Endothelial cell of umbilical vein (primary cell): ENCODE measurements at regions not wholly inside any gene's neighbourhood (a gene's known extent, or its start where the extent isn't known, plus 50 kb on each side); places are given as distances from the start of the nearest gene placed in this dataset.

ENCODE experiments used
- BruUV-seq: library from RNA; stranded (reverse); fragments of 400-500 nt; replicated peaks from 2 replicates; lab custom pipeline; 2021; lab: Mats Ljungman, UMichigan
- CTCF ChIA-PET: fragments of 300-600, 350-600 bp; sonication (Branson Sonifier 250); formaldehyde crosslinking; loops from one replicate; lab custom pipeline; 2021; ENCODE audit warnings: antibody characterized with exemption, inconsistent platforms; lab: Charles Lee
- POLR2A ChIA-PET: fragments of 300-600, 350-600 bp; sonication (Branson Sonifier 250); formaldehyde crosslinking; loops from one replicate; lab custom pipeline; 2021; ENCODE audit warnings: antibody characterized with exemption, inconsistent platforms; lab: Charles Lee
- DNase-seq: peaks from one replicate; pipeline ENCODE4 v3.0.0-alpha.2; 2011; ENCODE audit warnings: low read depth, low spot score
- FAIRE-seq: peaks from 2 replicates; lab custom pipeline; 2011; peaks lifted over from hg19 to GRCh38; lab: Jason Lieb, UNC
- H2AFZ ChIP-seq: 2 replicates; pipeline ENCODE4 v1.6.0; 2012; ENCODE audit warnings: low read depth, low read length, control low read depth, inconsistent platforms
- H3K27ac ChIP-seq: 2 replicates; pipeline ENCODE4 v1.5.1; 2011; ENCODE audit warnings: low read depth, mild to moderate bottlenecking, control low read depth, low read length, moderate library complexity; ENCODE audit not compliant: insufficient read depth
- H3K27me3 ChIP-seq, 2 experiments: 2 replicates each; pipeline versions ENCODE4 v1.6.0 to v1.6.1; 2011; ENCODE audit warnings: low read length in 2 of 2, mixed read lengths in 1 of 2; ENCODE audit not compliant: control insufficient read depth in 2 of 2, insufficient read depth in 2 of 2
- H3K36me3 ChIP-seq, 2 experiments: 2 replicates in 1 of 2; 3 replicates in 1 of 2; pipeline ENCODE4 v1.5.1; 2011; ENCODE audit warnings: low read length in 2 of 2, mild to moderate bottlenecking in 1 of 2, moderate library complexity in 1 of 2; ENCODE audit not compliant: control insufficient read depth in 2 of 2, insufficient read depth in 2 of 2; ENCODE audit errors: extremely low read depth in 1 of 2
- H3K4me1 ChIP-seq: 3 replicates; pipeline ENCODE4 v1.5.1; 2011; ENCODE audit warnings: mild to moderate bottlenecking, low read length; ENCODE audit not compliant: control insufficient read depth, insufficient read depth; ENCODE audit errors: extremely low read depth
- H3K4me2 ChIP-seq: 2 replicates; pipeline ENCODE4 v1.6.1; 2011; ENCODE audit warnings: low read length, control low read depth, mixed read lengths; ENCODE audit not compliant: insufficient read depth
- H3K4me3 ChIP-seq, 3 experiments: fragments of 200-600 bp in 1 of 3; sonication (generic), shearing (Covaris generic) in 1 of 3; replicated peaks in 1 of 3; 2 replicates each; pipeline ENCODE4 v1.5.1; 2011 to 2016; ENCODE audit warnings: control low read depth in 3 of 3, low read length in 3 of 3, mild to moderate bottlenecking in 2 of 3, inconsistent platforms in 1 of 3, low read depth in 1 of 3, moderate library complexity in 1 of 3; ENCODE audit not compliant: insufficient read depth in 1 of 3
- H3K79me2 ChIP-seq: 2 replicates; pipeline ENCODE4 v1.6.0; 2012; ENCODE audit warnings: low read length, inconsistent platforms; ENCODE audit not compliant: control insufficient read depth, insufficient read depth
- H3K9ac ChIP-seq: replicated peaks from 2 replicates; pipeline ENCODE3; 2011; ENCODE audit warnings: low read length, control low read depth; ENCODE audit not compliant: insufficient read depth; ENCODE audit errors: extremely low read depth
- H3K9me1 ChIP-seq: replicated peaks from 3 replicates; pipeline ENCODE4 v1.6.0; 2011; ENCODE audit warnings: mild to moderate bottlenecking, low read length; ENCODE audit not compliant: control insufficient read depth, insufficient read depth; ENCODE audit errors: extremely low read depth
- H3K9me3 ChIP-seq: replicated peaks from 2 replicates; pipeline ENCODE4 v1.5.1; 2012; ENCODE audit warnings: low read length, inconsistent platforms; ENCODE audit not compliant: control insufficient read depth, insufficient read depth
- H4K20me1 ChIP-seq: replicated peaks from 2 replicates; pipeline ENCODE3; 2011; ENCODE audit warnings: mild to moderate bottlenecking, low read length; ENCODE audit not compliant: control insufficient read depth, insufficient read depth; ENCODE audit errors: extremely low read depth
- EZH2 ChIP-seq: IDR thresholded peaks from 2 replicates; pipeline ENCODE4 v1.6.1; 2012; ENCODE audit warnings: borderline replicate concordance, low read depth, mild to moderate bottlenecking, moderate library complexity, low read length, inconsistent platforms; ENCODE audit not compliant: severe bottlenecking
- FOS ChIP-seq: IDR thresholded peaks from 2 replicates; pipeline ENCODE4 v1.6.1; 2011; ENCODE audit warnings: mild to moderate bottlenecking, low read length, moderate library complexity, borderline replicate concordance; ENCODE audit not compliant: insufficient read depth
- GATA2 ChIP-seq: IDR thresholded peaks from 2 replicates; pipeline ENCODE4 v1.7.0; 2011; ENCODE audit warnings: low read depth, mild to moderate bottlenecking, moderate library complexity, mixed read lengths, low read length; ENCODE audit not compliant: insufficient read length, insufficient read depth
- JUN ChIP-seq: IDR thresholded peaks from 2 replicates; pipeline ENCODE4 v1.6.1; 2011; ENCODE audit warnings: borderline replicate concordance, low read depth; ENCODE audit not compliant: insufficient read length, insufficient read depth
- MYC ChIP-seq: IDR thresholded peaks from one replicate; pipeline ENCODE4 v1.6.1; 2011; ENCODE audit warnings: mild to moderate bottlenecking, low read depth, low read length
- POLR2A ChIP-seq: IDR thresholded peaks from 2 replicates; pipeline ENCODE4 v1.6.1; 2012; ENCODE audit warnings: low read depth, mild to moderate bottlenecking, control low read depth, low read length
- POLR2AphosphoS5 ChIP-seq: IDR thresholded peaks from 2 replicates; pipeline ENCODE4 v1.6.1; 2012; ENCODE audit warnings: low read depth, mild to moderate bottlenecking, control low read depth, low read length, moderate library complexity; ENCODE audit not compliant: insufficient read depth
- dilution Hi-C: fragments of 300-500 bp; cut with MboI; formaldehyde crosslinking; loops from one replicate; pipeline ENCODE4 v1.15.0; 2019; ENCODE audit warnings: low sequenced_read_pairs; ENCODE audit not compliant: extremely low pct_ligation_motif_present
- intact Hi-C: fragments of 100-400 bp; cut with micrococcal nuclease; formaldehyde crosslinking; loops from one replicate; pipeline ENCODE4 v1.10.0; 2022
- TF ChIP-seq, protein P1 (sequence below): IDR thresholded peaks from 2 replicates; pipeline ENCODE4 v1.6.1; 2011; ENCODE audit not compliant: insufficient read depth, insufficient read length
- TF ChIP-seq, protein P2 (sequence below), 2 donors: IDR thresholded peaks; 1 replicate in 1 of 2; 2 replicates in 1 of 2; pipeline ENCODE4 v1.5.1; 2011; ENCODE audit warnings: low read length in 2 of 2, mild to moderate bottlenecking in 2 of 2, moderate library complexity in 2 of 2, control low read depth in 1 of 2, inconsistent platforms in 1 of 2, low read depth in 1 of 2; ENCODE audit not compliant: insufficient read depth in 1 of 2; ENCODE audit errors: extremely low read depth in 1 of 2

DNA sequence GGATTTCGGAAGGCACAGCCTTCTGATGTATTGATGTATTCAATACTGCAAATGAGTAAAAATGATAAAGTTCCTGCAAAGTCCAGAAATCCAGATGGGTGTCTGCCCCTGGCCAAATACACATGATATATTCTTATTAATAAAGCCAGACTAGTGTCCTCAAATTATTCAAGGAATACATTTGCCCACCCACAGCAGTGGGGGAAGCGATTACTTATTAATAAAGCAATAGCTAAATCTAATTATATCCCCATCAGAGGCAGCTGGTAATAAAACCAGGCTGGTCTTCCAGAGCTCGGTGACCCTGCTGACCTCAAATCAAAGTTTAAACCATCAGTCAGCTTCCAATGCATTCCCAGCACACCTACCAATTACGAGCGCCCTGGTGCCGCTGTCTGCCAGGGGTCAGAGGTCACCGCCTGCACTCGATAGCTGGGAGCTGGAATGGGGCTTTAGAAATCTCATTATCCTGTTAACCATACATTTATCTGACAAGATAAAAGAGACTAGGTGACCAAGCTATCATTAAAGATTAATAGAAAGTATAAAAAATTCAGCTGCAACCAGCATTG lies 330.3 kb downstream of the UACA start:
- ChIA-PET POLR2A (no interaction called here), CTCF (interaction anchor here (1.3 kb wide), 1 partner anchor 33 kb away, joined by 4 read pairs; no protein-coding TSS in a partner anchor)
- BruUV-seq, result no TSS peak
- no peak overlapping the region for H3K4me2 ChIP-seq
- no peaks in the 10 kb centered on the region for H3K9me3 ChIP-seq
- FAIRE-seq, result no peak
- peaks cover 3 to 7% of the 10 kb centered on the region in 2 experiments for H3K27me3 ChIP-seq
- H3K9ac ChIP-seq, result no peak overlapping the region
- H3K9me1 ChIP-seq, result no peaks in the 10 kb centered on the region
- H3K27ac ChIP-seq, result no peak overlapping the region
- H3K4me1 ChIP-seq, result no peaks in the 10 kb centered on the region
- TF ChIP-seq JUN (no peak), FOS (no peak), POLR2A (no peak), EZH2 (no peak), MYC (no peak), POLR2AphosphoS5 (no peak), GATA2 (no peak)
- TF ChIP-seq, protein P1, sequence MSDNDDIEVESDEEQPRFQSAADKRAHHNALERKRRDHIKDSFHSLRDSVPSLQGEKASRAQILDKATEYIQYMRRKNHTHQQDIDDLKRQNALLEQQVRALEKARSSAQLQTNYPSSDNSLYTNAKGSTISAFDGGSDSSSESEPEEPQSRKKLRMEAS, result no peak
- TF ChIP-seq, protein P2, sequence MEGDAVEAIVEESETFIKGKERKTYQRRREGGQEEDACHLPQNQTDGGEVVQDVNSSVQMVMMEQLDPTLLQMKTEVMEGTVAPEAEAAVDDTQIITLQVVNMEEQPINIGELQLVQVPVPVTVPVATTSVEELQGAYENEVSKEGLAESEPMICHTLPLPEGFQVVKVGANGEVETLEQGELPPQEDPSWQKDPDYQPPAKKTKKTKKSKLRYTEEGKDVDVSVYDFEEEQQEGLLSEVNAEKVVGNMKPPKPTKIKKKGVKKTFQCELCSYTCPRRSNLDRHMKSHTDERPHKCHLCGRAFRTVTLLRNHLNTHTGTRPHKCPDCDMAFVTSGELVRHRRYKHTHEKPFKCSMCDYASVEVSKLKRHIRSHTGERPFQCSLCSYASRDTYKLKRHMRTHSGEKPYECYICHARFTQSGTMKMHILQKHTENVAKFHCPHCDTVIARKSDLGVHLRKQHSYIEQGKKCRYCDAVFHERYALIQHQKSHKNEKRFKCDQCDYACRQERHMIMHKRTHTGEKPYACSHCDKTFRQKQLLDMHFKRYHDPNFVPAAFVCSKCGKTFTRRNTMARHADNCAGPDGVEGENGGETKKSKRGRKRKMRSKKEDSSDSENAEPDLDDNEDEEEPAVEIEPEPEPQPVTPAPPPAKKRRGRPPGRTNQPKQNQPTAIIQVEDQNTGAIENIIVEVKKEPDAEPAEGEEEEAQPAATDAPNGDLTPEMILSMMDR (IDR thresholded peaks at IDR 0.05; ENCODE audit: extremely low read depth in 1 of 2, insufficient read depth in 1 of 2, low read depth in 1 of 2, low read length in 2 of 2), result no peak
- no peak for DNase-seq
- no peaks in the 10 kb centered on the region for H3K79me2 ChIP-seq
- H2AFZ ChIP-seq, result no peak overlapping the region
- dilution Hi-C loops (no loop called here), intact Hi-C loops (no loop called here)
- no peaks in the 10 kb centered on the region for H3K36me3 ChIP-seq
- H3K4me3 ChIP-seq, result no peak overlapping the region
- no peaks in the 10 kb centered on the region for H4K20me1 ChIP-seq
